ENCODE measurements at regions not wholly inside any gene's neighbourhood (a gene's known extent, or its start where the extent isn't known, plus 50 kb on each side); places are given as distances from the start of the nearest gene placed in this dataset.

- no peak for TF ChIP-seq CTCF (IDR thresholded peaks at IDR 0.05)
- no peak for TF ChIP-seq POLR2A (IDR thresholded peaks at IDR 0.05)
- TF ChIP-seq POLR2AphosphoS5 (IDR thresholded peaks at IDR 0.05) = no peak
Observed at GRCh38 chr4:147034372-147034771, 88.7 kb upstream of the TTC29 start.

Data from breast epithelium (tissue), 3 donors.